Neural cell (in vitro differentiated cells): ENCODE measurements at regions not wholly inside any gene's neighbourhood (a gene's known extent, or its start where the extent isn't known, plus 50 kb on each side); places are given as distances from the start of the nearest gene placed in this dataset.

Experiments used
- H2AFZ ChIP-seq: fragments of 200-600, 300-800 bp; sonication (generic), shearing (Covaris generic); 2 replicates; pipeline ENCODE4 v1.6.0; 2014; ENCODE audit warnings: low read depth, mild to moderate bottlenecking, antibody characterized with exemption, low read length, moderate library complexity
- H3F3A ChIP-seq: fragments of 200-600 bp; shearing (Covaris generic); 2 replicates; pipeline ENCODE4 v1.6.1; 2016; ENCODE audit warnings: mild to moderate bottlenecking, moderate library complexity, mixed read lengths, antibody characterized with exemption, low read length; ENCODE audit not compliant: insufficient read depth, poor library complexity, severe bottlenecking
- H3K27ac ChIP-seq: fragments of 200-600, 300-800 bp; sonication (generic), shearing (Covaris generic); 2 replicates; pipeline ENCODE4 v1.5.1; 2014; ENCODE audit warnings: mild to moderate bottlenecking, low read length, moderate library complexity
- H3K27me3 ChIP-seq: fragments of 300-800, 200-600 bp; sonication (generic), shearing (Covaris generic); 2 replicates; pipeline ENCODE4 v1.6.0; 2014; ENCODE audit warnings: mild to moderate bottlenecking, low read depth, low read length, moderate library complexity; ENCODE audit not compliant: insufficient read depth
- H3K36me3 ChIP-seq: fragments of 300-800, 200-600 bp; sonication (generic), shearing (Covaris generic); 2 replicates; pipeline ENCODE4 v1.5.1; 2014; ENCODE audit warnings: mild to moderate bottlenecking, antibody characterized with exemption, low read length, moderate library complexity; ENCODE audit not compliant: insufficient read depth
- H3K4me2 ChIP-seq: fragments of 300-800, 200-600 bp; sonication (generic), shearing (Covaris generic); 2 replicates; pipeline ENCODE4 v1.6.0; 2014; ENCODE audit warnings: mild to moderate bottlenecking, low read length
- H3K4me3 ChIP-seq: fragments of 300-800, 200-600 bp; sonication (generic), shearing (Covaris generic); 2 replicates; pipeline ENCODE4 v1.5.1; 2014; ENCODE audit warnings: mild to moderate bottlenecking, low read length, moderate library complexity
- H3K79me2 ChIP-seq: fragments of 200-600 bp; shearing (Covaris generic); replicated peaks from 2 replicates; pipeline ENCODE4 v1.6.0; 2014; ENCODE audit warnings: mild to moderate bottlenecking, low read length, moderate library complexity; ENCODE audit not compliant: insufficient read depth
- H3K9ac ChIP-seq: fragments of 300-800, 200-600 bp; sonication (generic), shearing (Covaris generic); 2 replicates; pipeline ENCODE4 v1.6.1; 2016; ENCODE audit warnings: mild to moderate bottlenecking, low read length, mixed read lengths
- H3K9me2 ChIP-seq: fragments of 200-600 bp; shearing (Covaris generic); 2 replicates; pipeline ENCODE4 v1.6.1; 2016; ENCODE audit warnings: mild to moderate bottlenecking, low read length, mixed read lengths; ENCODE audit not compliant: insufficient read depth
- H3K9me3 ChIP-seq: fragments of 200-600, 300-800 bp; sonication (generic), shearing (Covaris generic); 2 replicates; pipeline ENCODE4 v1.6.1; 2016; ENCODE audit warnings: mild to moderate bottlenecking, mixed run types, low read length, moderate library complexity, mixed read lengths
- H4K20me1 ChIP-seq: fragments of 200-600 bp; shearing (Covaris generic); 2 replicates; pipeline ENCODE4 v1.6.1; 2016; ENCODE audit warnings: mild to moderate bottlenecking, mixed run types; ENCODE audit not compliant: insufficient read depth
- CTCF ChIP-seq: fragments of 450-650 bp; IDR thresholded peaks from 2 replicates; pipeline ENCODE4 v1.5.1; 2014; ENCODE audit warnings: antibody characterized with exemption, mild to moderate bottlenecking, moderate library complexity; ENCODE audit not compliant: poor library complexity, severe bottlenecking
- EP300 ChIP-seq: fragments of 450-650 bp; conservative IDR thresholded peaks from 2 replicates; pipeline ENCODE4 v1.6.1; 2014; ENCODE audit warnings: antibody characterized with exemption, mild to moderate bottlenecking, moderate library complexity; ENCODE audit not compliant: poor library complexity, severe bottlenecking
- EZH2 ChIP-seq: fragments of 200-600, 300-800 bp; shearing (Covaris generic), sonication (generic); IDR thresholded peaks from 2 replicates; pipeline ENCODE4 v1.6.1; 2014; ENCODE audit warnings: antibody characterized with exemption, low read length, borderline replicate concordance, mild to moderate bottlenecking; ENCODE audit not compliant: insufficient read depth, poor library complexity, severe bottlenecking
- MXI1 ChIP-seq: fragments of 450-650 bp; conservative IDR thresholded peaks from 2 replicates; pipeline ENCODE4 v1.6.1; 2014; ENCODE audit warnings: antibody characterized with exemption, mild to moderate bottlenecking; ENCODE audit not compliant: poor library complexity, severe bottlenecking
- POLR2AphosphoS5 ChIP-seq: IDR thresholded peaks from 2 replicates; pipeline ENCODE4 v1.6.1; 2012
- RAD21 ChIP-seq: fragments of 450-650 bp; conservative IDR thresholded peaks from 2 replicates; pipeline ENCODE4 v1.6.1; 2014; ENCODE audit warnings: antibody characterized with exemption, mild to moderate bottlenecking, moderate library complexity
- SMC3 ChIP-seq: fragments of 450-650 bp; conservative IDR thresholded peaks from 2 replicates; pipeline ENCODE4 v1.6.1; 2014; ENCODE audit warnings: antibody characterized with exemption, mild to moderate bottlenecking, moderate library complexity; ENCODE audit not compliant: poor library complexity
- TAF1 ChIP-seq: IDR thresholded peaks from 2 replicates; pipeline ENCODE4 v1.6.1; 2012; ENCODE audit warnings: low read depth
- TF ChIP-seq, protein P1 (sequence below): IDR thresholded peaks from 2 replicates; pipeline ENCODE4 v1.6.1; 2012; ENCODE audit warnings: borderline replicate concordance

- Histone ChIP-seq H3K9ac (no peak overlapping the region), H3F3A (no peaks in the 10 kb centered on the region), H3K36me3 (no peaks in the 10 kb centered on the region), H3K4me3 (no peak overlapping the region), H4K20me1 (no peaks in the 10 kb centered on the region), H3K79me2 (no peaks in the 10 kb centered on the region), H3K4me2 (no peak overlapping the region), H2AFZ (no peak overlapping the region), H3K9me2 (no peaks in the 10 kb centered on the region), H3K27ac (no peak overlapping the region), H3K27me3 (no peaks in the 10 kb centered on the region), H3K9me3 (peaks cover 4% of the 10 kb centered on the region)
- no peak for TF ChIP-seq EP300
- no peak for TF ChIP-seq SMC3
- TF ChIP-seq MXI1 = no peak
- no peak for TF ChIP-seq RAD21
- TF ChIP-seq, protein P1, sequence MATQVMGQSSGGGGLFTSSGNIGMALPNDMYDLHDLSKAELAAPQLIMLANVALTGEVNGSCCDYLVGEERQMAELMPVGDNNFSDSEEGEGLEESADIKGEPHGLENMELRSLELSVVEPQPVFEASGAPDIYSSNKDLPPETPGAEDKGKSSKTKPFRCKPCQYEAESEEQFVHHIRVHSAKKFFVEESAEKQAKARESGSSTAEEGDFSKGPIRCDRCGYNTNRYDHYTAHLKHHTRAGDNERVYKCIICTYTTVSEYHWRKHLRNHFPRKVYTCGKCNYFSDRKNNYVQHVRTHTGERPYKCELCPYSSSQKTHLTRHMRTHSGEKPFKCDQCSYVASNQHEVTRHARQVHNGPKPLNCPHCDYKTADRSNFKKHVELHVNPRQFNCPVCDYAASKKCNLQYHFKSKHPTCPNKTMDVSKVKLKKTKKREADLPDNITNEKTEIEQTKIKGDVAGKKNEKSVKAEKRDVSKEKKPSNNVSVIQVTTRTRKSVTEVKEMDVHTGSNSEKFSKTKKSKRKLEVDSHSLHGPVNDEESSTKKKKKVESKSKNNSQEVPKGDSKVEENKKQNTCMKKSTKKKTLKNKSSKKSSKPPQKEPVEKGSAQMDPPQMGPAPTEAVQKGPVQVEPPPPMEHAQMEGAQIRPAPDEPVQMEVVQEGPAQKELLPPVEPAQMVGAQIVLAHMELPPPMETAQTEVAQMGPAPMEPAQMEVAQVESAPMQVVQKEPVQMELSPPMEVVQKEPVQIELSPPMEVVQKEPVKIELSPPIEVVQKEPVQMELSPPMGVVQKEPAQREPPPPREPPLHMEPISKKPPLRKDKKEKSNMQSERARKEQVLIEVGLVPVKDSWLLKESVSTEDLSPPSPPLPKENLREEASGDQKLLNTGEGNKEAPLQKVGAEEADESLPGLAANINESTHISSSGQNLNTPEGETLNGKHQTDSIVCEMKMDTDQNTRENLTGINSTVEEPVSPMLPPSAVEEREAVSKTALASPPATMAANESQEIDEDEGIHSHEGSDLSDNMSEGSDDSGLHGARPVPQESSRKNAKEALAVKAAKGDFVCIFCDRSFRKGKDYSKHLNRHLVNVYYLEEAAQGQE = no peak
- TF ChIP-seq EZH2 = no peak
- no peak for TF ChIP-seq CTCF
- no peak for TF ChIP-seq POLR2AphosphoS5
- no peak for TF ChIP-seq TAF1
These were observed 612.1 kb downstream of the TBC1D4 start for GRCh38 chr13:74869846-74870245.

DNA sequence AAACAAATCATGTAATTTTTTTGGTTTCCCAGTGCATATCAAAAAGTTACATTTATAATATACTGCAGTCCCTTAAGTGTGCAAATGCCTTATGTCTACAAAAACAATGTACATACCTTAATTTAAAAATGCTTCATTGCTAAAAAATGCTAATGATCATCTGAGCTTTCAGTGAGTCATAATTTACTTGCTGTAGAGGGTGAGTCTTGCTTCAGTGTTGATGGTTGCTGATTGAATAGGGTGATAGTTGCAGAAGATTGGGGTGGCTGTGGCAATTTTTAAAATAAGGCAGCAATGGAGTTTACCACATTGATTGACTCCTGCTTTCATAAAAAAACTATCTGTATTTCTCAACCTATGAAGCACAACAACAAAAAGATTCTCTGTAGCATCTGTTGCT is 613.9 kb downstream of the TBC1D4 start:
- H3K9me2 ChIP-seq = no peaks in the 10 kb centered on the region
- no peak overlapping the region for H3K4me2 ChIP-seq
- no peaks in the 10 kb centered on the region for H3K36me3 ChIP-seq
- no peaks in the 10 kb centered on the region for H3K27me3 ChIP-seq
- H3K79me2 ChIP-seq = no peaks in the 10 kb centered on the region
- H3K4me3 ChIP-seq = no peak overlapping the region
- H3K27ac ChIP-seq = no peak overlapping the region
- no peaks in the 10 kb centered on the region for H3F3A ChIP-seq
- peaks cover 4% of the 10 kb centered on the region for H3K9me3 ChIP-seq
- TF ChIP-seq EP300 = no peak
- TF ChIP-seq SMC3 = no peak
- TF ChIP-seq POLR2AphosphoS5 = no peak
- no peak for TF ChIP-seq MXI1
- TF ChIP-seq TAF1 = no peak
- TF ChIP-seq, protein P1 = no peak
- no peak for TF ChIP-seq RAD21
- TF ChIP-seq CTCF = no peak
- no peak for TF ChIP-seq EZH2
- H3K9ac ChIP-seq = no peak overlapping the region
- no peak overlapping the region for H2AFZ ChIP-seq
- H4K20me1 ChIP-seq = no peaks in the 10 kb centered on the region
